OCI-LY1 (cell line): ENCODE measurements at regions not wholly inside any gene's neighbourhood (a gene's known extent, or its start where the extent isn't known, plus 50 kb on each side); places are given as distances from the start of the nearest gene placed in this dataset.

ENCODE experiments used
- CTCF ChIP-seq: fragments of 200-600 bp; sonication (generic), shearing (Covaris generic); IDR thresholded peaks from 2 replicates; pipeline ENCODE4 v1.5.1; 2017; ENCODE audit warnings: mild to moderate bottlenecking, antibody characterized with exemption, low read length, moderate library complexity, mixed read lengths
- EZH2 ChIP-seq: fragments of 200-600 bp; sonication (generic), shearing (Covaris generic); IDR thresholded peaks from 2 replicates; pipeline ENCODE4 v1.8.0; 2017; ENCODE audit warnings: borderline replicate concordance, mixed run types, mild to moderate bottlenecking, antibody characterized with exemption, low read length, moderate library complexity, mixed read lengths

GRCh38 chr2:236670235-236670620 is 100.6 kb downstream of the ACKR3 start:
- TF ChIP-seq CTCF = no peak
- no peak for TF ChIP-seq EZH2
